ENCODE measurements at regions not wholly inside any gene's neighbourhood (a gene's known extent, or its start where the extent isn't known, plus 50 kb on each side); places are given as distances from the start of the nearest gene placed in this dataset.

GRCh38 chr7:33680682-33681081 lies 224.7 kb upstream of the BMPER start (continued):
- TF ChIP-seq REST (IDR thresholded peaks at IDR 0.05; ENCODE audit: low read depth) (no peak), FOSL1 (IDR thresholded peaks at IDR 0.05; ENCODE audit: low read depth) (no peak), CTCF (IDR thresholded peaks at IDR 0.05 in 2 of 3, conservative IDR thresholded peaks at IDR 0.05 in 1 of 3; ENCODE audit: borderline replicate concordance in 1 of 3, insufficient read depth in 1 of 3, low read depth in 2 of 3, low read length in 2 of 3) (no peak), YY1 (IDR thresholded peaks at IDR 0.05; ENCODE audit: extremely low read depth, insufficient replicate concordance, low read depth, low read length) (no peak)

GRCh38 chr7:33685503-33685902 lies 219.8 kb upstream of the BMPER start:
- Histone ChIP-seq H3K4me1 (ENCODE audit: control insufficient read depth in 1 of 2, insufficient read depth in 2 of 2, low read length in 2 of 2) (no peaks in the 10 kb centered on the region), H3K27ac (ENCODE audit: low read depth, low read length) (no peak overlapping the region), H3K4me3 (replicated peaks in 1 of 2; ENCODE audit: low read depth in 1 of 2, low read length in 2 of 2) (no peak overlapping the region), H3K9ac (ENCODE audit: low read length) (no peak overlapping the region), H3K27me3 (ENCODE audit: insufficient read depth, low read length) (no peaks in the 10 kb centered on the region), H3K4me2 (ENCODE audit: low read length) (no peak overlapping the region), H3K36me3 (ENCODE audit: control insufficient read depth in 1 of 2, insufficient read depth in 2 of 2, low read length in 2 of 2) (no peaks in the 10 kb centered on the region), H3K9me3 (ENCODE audit: control insufficient read depth in 1 of 2, insufficient read depth in 1 of 2, low read depth in 1 of 2, low read length in 2 of 2) (no peaks in the 10 kb centered on the region), H4K20me1 (ENCODE audit: insufficient read depth) (no peaks in the 10 kb centered on the region), H2AFZ (ENCODE audit: low read depth, low read length, poor library complexity, severe bottlenecking) (no peak overlapping the region), H3K79me2 (ENCODE audit: insufficient read depth, low read length) (no peaks in the 10 kb centered on the region), H3K9me2 (ENCODE audit: insufficient read depth) (no peaks in the 10 kb centered on the region)
- RAD21 ChIA-PET (ENCODE audit: low non-redundant PET in 1 of 2, low total read pairs in 2 of 2, uncharacterized antibody in 2 of 2, unreplicated experiment in 2 of 2), result no interaction called here
- DNase-seq (ENCODE audit: low read depth, low spot score) (no peak), ATAC-seq (no peak)
- POLR2A ChIA-PET, result no interaction called here
- intact Hi-C loops (cut with micrococcal nuclease), result no loop called here
- CTCF ChIA-PET, result no interaction called here
- BruUV-seq (replicated peaks), result no TSS peak
- no peak for TF ChIP-seq ZFX (IDR thresholded peaks at IDR 0.05)
- no peak for TF ChIP-seq MAX (IDR thresholded peaks at IDR 0.05)
- TF ChIP-seq FOSL1 (IDR thresholded peaks at IDR 0.05; ENCODE audit: low read depth), result no peak
- TF ChIP-seq SP1 (IDR thresholded peaks at IDR 0.05; ENCODE audit: low read depth), result no peak
- TF ChIP-seq CEBPB (IDR thresholded peaks at IDR 0.05; ENCODE audit: low read depth), result no peak
- TF ChIP-seq RAD21 (IDR thresholded peaks at IDR 0.05; ENCODE audit: low read depth), result no peak
- no peak for TF ChIP-seq EZH2 (IDR thresholded peaks at IDR 0.05)
- TF ChIP-seq SRF (IDR thresholded peaks at IDR 0.05; ENCODE audit: low read depth), result no peak
- TF ChIP-seq CTCF (IDR thresholded peaks at IDR 0.05 in 2 of 3, conservative IDR thresholded peaks at IDR 0.05 in 1 of 3; ENCODE audit: borderline replicate concordance in 1 of 3, insufficient read depth in 1 of 3, low read depth in 2 of 3, low read length in 2 of 3), result no peak
- TF ChIP-seq EZH2phosphoT487 (IDR thresholded peaks at IDR 0.05; ENCODE audit: borderline replicate concordance), result no peak
- TF ChIP-seq ATF3 (IDR thresholded peaks at IDR 0.05), result no peak
- no peak for TF ChIP-seq REST (IDR thresholded peaks at IDR 0.05; ENCODE audit: low read depth)

Measured in HCT116 (cell line).